Tibial nerve (tissue), 4 donors: ENCODE measurements at regions not wholly inside any gene's neighbourhood (a gene's known extent, or its start where the extent isn't known, plus 50 kb on each side); places are given as distances from the start of the nearest gene placed in this dataset.

Source experiments
- EP300 ChIP-seq, 2 donors: sonication (generic); formaldehyde crosslinking; IDR thresholded peaks; one replicate each; pipeline ENCODE4 v1.6.1; 2017; ENCODE audit warnings: antibody characterized with exemption in 2 of 2, mild to moderate bottlenecking in 1 of 2
- POLR2A ChIP-seq, 2 donors: fragments of 450-650 bp; IDR thresholded peaks; one replicate each; pipeline ENCODE4 v1.6.1; 2017; ENCODE audit warnings: antibody characterized with exemption in 2 of 2, mild to moderate bottlenecking in 2 of 2, moderate library complexity in 2 of 2
- TF ChIP-seq, protein P1 (sequence below), 5 experiments: fragments of 200-600 bp in 3 of 5; fragments of 450-650 bp in 2 of 5; sonication (generic) in 3 of 5; IDR thresholded peaks; one replicate each; pipeline ENCODE4 v1.5.1; 2016 to 2019; ENCODE audit warnings: antibody characterized with exemption in 5 of 5, mild to moderate bottlenecking in 3 of 5, moderate library complexity in 2 of 5

DNA sequence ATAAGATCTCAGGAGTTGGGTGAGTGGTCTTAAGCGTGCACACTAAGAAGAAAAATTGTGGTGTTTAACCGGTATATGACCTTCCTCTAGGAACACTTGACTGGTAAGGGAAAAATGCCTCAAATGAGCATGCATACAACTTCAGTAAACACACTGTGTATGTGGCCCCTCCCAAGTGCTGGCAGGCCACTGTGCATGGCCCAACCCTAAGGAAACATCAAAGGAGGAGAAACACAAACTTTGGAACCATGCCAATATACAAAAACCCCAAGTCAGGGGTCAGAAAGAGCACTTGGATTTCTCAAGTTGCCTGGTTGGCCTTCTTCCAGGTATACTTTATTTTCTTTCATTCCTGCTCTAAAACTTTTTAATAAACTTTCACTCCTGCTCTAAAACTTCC lies 308.9 kb upstream of the LRRTM4 start:
- no peak for TF ChIP-seq POLR2A (IDR thresholded peaks at IDR 0.05)
- TF ChIP-seq, protein P1, sequence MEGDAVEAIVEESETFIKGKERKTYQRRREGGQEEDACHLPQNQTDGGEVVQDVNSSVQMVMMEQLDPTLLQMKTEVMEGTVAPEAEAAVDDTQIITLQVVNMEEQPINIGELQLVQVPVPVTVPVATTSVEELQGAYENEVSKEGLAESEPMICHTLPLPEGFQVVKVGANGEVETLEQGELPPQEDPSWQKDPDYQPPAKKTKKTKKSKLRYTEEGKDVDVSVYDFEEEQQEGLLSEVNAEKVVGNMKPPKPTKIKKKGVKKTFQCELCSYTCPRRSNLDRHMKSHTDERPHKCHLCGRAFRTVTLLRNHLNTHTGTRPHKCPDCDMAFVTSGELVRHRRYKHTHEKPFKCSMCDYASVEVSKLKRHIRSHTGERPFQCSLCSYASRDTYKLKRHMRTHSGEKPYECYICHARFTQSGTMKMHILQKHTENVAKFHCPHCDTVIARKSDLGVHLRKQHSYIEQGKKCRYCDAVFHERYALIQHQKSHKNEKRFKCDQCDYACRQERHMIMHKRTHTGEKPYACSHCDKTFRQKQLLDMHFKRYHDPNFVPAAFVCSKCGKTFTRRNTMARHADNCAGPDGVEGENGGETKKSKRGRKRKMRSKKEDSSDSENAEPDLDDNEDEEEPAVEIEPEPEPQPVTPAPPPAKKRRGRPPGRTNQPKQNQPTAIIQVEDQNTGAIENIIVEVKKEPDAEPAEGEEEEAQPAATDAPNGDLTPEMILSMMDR (IDR thresholded peaks at IDR 0.05): no peak
- no peak for TF ChIP-seq EP300 (IDR thresholded peaks at IDR 0.05)
